Thyroid gland (tissue), 4 donors: ENCODE measurements at regions not wholly inside any gene's neighbourhood (a gene's known extent, or its start where the extent isn't known, plus 50 kb on each side); places are given as distances from the start of the nearest gene placed in this dataset.

Experiments
- CTCF ChIP-seq, 6 experiments: fragments of 200-600 bp in 3 of 6; fragments of 450-650 bp in 3 of 6; sonication (generic) in 3 of 6; IDR thresholded peaks; one replicate each; pipeline ENCODE4 v1.5.1; 2016 to 2019; ENCODE audit warnings: antibody characterized with exemption in 6 of 6, mild to moderate bottlenecking in 2 of 6, inconsistent platforms in 1 of 6, moderate library complexity in 1 of 6
- POLR2A ChIP-seq, 2 donors: fragments of 450-650 bp; IDR thresholded peaks; one replicate each; pipeline ENCODE4 v1.6.1; 2017; ENCODE audit warnings: antibody characterized with exemption in 2 of 2, mild to moderate bottlenecking in 2 of 2, moderate library complexity in 1 of 2

GRCh38 chr13:26926371-26926770 is 165.8 kb upstream of the GPR12 start:
- TF ChIP-seq CTCF (IDR thresholded peaks at IDR 0.05) (no peak), POLR2A (IDR thresholded peaks at IDR 0.05) (no peak)
